ENCODE measurements at regions not wholly inside any gene's neighbourhood (a gene's known extent, or its start where the extent isn't known, plus 50 kb on each side); places are given as distances from the start of the nearest gene placed in this dataset.

DNA sequence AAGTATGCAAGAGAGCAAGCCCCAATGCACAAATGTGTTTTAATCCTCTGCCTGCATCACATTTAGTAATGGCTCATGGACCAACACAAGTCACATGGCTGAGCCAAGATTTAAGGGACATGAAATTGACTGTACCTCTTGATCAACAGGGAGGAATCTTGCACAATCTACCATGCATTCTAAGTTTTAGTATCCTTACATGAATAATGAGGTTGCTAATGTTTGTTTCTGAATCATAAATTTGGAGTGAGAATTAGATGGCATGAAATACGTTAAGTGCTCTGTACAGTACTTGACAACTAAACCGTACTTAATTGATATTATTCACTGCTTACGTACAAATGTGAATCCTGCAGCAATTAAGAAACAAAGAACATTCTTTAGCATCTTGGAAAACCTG is 553.8 kb upstream of the JAG1 start:
- no peak for TF ChIP-seq EZH2 (IDR thresholded peaks at IDR 0.05; ENCODE audit: low read depth)
- TF ChIP-seq, protein P1, sequence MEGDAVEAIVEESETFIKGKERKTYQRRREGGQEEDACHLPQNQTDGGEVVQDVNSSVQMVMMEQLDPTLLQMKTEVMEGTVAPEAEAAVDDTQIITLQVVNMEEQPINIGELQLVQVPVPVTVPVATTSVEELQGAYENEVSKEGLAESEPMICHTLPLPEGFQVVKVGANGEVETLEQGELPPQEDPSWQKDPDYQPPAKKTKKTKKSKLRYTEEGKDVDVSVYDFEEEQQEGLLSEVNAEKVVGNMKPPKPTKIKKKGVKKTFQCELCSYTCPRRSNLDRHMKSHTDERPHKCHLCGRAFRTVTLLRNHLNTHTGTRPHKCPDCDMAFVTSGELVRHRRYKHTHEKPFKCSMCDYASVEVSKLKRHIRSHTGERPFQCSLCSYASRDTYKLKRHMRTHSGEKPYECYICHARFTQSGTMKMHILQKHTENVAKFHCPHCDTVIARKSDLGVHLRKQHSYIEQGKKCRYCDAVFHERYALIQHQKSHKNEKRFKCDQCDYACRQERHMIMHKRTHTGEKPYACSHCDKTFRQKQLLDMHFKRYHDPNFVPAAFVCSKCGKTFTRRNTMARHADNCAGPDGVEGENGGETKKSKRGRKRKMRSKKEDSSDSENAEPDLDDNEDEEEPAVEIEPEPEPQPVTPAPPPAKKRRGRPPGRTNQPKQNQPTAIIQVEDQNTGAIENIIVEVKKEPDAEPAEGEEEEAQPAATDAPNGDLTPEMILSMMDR (conservative IDR thresholded peaks at IDR 0.05): no peak
